HG03039 (cell line): ENCODE measurements at regions not wholly inside any gene's neighbourhood (a gene's known extent, or its start where the extent isn't known, plus 50 kb on each side); places are given as distances from the start of the nearest gene placed in this dataset.

ENCODE experiments used
- ATAC-seq: cut with Tn5 transposase; IDR thresholded peaks from one replicate; pipeline ENCODE4 v1.9.1; 2021; ENCODE audit warnings: mild to moderate bottlenecking, moderate library complexity; ENCODE audit not compliant: unreplicated experiment

DNA sequence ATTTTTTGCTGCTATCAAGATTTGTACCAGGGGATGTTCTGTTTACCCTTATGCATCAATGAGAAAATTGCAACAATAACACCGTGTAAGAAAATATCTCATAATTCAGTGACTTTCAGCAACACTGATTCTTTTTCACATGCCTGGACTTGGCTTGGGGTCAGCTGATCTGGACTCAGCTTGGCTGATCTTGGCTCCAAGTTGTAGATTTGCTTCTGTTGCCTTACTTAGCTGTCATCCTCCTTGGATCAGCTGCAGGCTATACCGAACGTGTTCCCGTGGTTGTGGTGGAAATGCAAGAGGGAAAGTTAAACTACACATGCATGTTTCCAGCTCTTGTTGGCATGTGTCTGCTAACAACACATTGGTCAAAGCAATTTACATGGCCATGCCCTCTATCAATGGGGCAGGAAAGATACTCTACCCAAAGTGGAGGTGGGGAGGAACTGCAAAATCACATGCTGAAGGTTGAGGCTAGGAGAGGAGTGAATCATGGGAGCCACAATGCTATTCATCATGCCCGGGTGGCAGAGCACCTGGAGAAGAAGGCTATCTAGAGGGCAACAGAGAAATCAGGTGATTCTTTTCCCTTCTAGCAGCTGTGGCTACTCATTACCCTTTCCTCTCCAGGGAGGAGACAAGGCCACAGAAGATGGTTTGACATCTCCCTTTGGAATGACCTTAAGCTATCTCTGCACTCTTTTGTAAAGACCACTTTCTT lies 1276.3 kb upstream of the AUTS2 start:
- ATAC-seq: no peak

DNA sequence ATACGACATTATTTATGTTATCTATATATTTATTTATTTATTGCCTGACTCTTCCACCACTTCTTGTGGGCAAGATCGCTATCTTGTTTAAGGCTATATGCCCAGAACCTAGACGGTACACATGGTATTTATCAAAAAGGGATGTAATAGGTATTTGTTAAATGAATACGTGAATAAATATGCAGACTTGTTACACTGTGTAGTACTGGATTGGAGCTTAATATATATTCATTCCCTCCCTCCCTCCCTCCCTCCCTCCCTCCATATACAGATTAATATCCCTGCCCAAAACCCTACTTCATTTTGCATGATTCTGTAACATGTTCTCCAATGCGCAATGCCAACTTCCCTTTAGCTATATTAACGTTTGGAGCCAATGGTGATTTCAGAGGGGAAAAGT lies 1273.7 kb upstream of the AUTS2 start:
- no peak for ATAC-seq

DNA sequence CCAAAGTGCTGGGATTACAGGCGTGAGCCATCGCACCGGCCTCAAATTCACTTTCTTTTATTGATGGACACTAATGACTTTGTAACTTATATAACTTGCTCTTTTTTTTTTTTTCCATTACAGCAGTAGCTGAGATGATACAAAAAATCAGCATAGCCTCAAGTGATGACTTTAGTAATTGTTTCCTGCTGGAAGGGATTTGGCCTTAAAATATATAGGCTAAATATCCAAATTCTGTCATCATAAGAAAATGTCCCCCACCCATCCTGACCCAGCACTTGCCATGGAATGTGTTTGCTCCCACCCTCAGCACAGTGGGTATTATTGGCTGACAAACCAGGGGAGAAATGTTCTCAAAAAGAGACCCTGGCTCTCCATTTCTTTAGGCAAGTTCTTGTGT lies 1264.1 kb upstream of the AUTS2 start:
- ATAC-seq: no peak

GRCh38 chr7:68334636-68335272 lies 1263.5 kb upstream of the AUTS2 start:
- ATAC-seq: no peak

DNA sequence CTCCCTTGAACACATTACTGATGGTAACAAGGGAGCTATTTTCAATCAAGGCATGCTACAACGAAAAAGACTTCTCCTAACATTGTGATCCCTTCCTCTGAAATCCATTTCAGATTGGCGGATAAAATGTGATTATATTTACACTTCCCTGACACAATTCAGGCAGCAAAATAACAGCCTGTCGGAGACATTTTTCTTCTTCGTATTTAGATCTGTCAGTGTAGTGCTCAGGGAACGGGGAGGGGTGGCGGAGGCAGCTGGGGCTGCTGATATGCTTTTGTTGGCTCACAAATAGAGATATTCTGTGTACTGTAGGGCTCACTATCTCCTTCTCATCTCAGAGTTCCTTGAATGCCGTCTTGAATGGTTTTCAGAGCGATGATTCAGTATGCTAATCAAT lies 1261.7 kb upstream of the AUTS2 start:
- no peak for ATAC-seq

GRCh38 chr7:68348401-68348800 lies 1249.9 kb upstream of the AUTS2 start:
- ATAC-seq: no peak

- ATAC-seq: no peak
Observed at GRCh38 chr7:68362745-68363518, 1235.3 kb upstream of the AUTS2 start.

GRCh38 chr7:68364886-68365625 lies 1233.2 kb upstream of the AUTS2 start:
- no peak for ATAC-seq

- no peak for ATAC-seq
Observed at GRCh38 chr7:68371985-68372384, 1226.3 kb upstream of the AUTS2 start.

- ATAC-seq: no peak
Observed at GRCh38 chr7:68376131-68376661, 1222.1 kb upstream of the AUTS2 start.

DNA sequence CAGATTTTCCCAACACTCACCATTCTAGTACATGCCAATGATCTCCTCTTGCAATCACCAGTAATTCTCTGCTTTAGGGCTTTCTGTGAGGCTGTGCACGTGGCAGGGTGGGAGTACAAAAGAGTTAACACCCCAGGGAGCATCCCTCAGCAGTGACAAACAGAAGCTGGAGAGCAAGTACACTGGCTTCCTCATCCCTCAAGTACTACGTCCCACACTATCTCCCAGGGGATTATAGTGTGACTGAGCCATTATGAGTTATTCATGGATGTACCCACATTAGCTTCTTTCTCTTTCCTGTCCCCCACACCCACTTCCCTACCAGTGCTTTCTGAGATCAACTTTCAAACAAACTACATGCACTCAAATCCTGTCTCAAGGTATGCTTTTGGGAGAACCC lies 1216.5 kb upstream of the AUTS2 start:
- ATAC-seq: no peak

DNA sequence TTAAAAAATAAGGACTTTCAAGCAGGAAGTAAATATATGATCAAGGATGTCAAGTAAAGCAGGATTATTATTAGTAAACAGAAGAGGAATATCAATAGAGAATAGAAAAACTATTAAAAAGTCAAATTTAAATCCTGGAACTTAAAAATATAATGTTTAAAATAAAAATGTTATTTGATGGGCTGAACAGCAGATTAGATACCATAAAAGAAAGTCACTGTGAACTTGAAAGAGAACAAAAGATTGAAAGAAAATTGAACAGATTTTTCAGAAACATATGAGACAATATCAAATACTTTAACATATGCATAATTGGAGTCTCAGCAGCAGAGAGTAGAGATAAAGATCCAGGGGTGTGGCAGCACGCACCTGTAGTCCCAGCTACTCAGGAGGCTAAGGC lies 1213.7 kb upstream of the AUTS2 start:
- ATAC-seq: no peak

GRCh38 chr7:68393051-68393450 lies 1205.2 kb upstream of the AUTS2 start:
- no peak for ATAC-seq

DNA sequence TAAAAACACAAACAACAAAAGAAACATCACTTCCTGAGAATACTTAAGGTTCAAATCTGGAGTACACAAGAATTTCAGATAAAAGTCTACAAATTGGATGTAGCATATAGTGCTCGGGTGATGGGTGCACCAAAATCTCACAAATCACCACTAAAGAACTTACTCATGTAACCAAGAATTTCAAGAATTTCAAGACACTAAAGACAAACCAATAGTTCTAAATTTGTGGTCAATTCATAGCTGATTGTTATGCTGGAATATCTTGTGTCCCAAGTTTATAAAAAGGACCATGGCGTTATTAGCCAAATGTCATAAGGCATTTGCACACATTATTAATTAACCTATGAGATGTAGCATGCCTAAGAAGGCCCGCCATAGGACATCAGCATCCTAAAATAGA lies 1204.1 kb upstream of the AUTS2 start:
- no peak for ATAC-seq

DNA sequence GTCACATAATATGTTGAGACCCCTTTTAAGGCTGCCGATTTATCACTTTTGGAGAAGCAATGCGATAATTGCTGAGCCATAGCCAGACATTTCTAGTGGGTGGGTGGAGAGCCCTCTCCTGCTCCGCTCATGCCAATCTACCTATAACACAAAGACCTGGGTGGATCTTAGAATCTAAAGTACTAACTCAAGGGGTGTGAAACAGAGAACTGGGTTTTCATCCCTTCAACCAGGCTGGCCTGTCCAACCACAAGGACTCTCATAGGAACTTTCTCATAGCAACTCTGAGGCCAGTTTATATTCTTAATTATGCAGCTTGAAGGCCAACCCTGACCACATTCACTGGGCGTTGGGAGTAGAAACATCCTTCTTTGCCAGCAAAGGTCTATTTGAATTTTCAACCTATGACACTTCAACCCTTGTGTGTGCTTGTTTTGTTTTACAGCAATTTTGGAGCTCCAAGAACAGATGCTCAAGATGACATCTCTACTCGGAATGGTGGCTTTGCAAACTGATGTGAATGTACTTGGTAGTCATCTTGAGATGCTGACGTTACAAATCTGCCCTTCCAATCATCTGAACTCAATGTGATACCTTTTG lies 1198.2 kb upstream of the AUTS2 start:
- no peak for ATAC-seq

- ATAC-seq: no peak
Observed at GRCh38 chr7:68400783-68401182, 1197.5 kb upstream of the AUTS2 start.

DNA sequence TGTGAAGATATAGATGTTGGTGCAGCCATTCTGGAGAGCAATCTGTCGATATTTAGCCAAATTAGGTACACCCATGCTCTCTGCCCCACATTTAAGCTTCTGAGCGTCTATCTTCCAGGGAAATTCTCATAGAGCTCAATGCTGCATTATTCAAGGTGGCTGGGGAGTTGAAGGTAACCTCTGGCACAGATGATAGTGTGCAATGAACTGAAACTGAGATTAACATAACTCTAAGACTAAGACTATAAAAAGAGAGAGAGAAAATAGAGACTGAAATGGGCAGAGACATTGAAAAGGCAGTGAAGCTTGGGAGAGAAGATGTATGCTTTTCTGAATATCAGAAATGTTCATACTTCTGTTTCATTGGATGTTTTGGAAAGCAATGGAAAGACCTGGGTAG lies 1197.0 kb upstream of the AUTS2 start:
- no peak for ATAC-seq

DNA sequence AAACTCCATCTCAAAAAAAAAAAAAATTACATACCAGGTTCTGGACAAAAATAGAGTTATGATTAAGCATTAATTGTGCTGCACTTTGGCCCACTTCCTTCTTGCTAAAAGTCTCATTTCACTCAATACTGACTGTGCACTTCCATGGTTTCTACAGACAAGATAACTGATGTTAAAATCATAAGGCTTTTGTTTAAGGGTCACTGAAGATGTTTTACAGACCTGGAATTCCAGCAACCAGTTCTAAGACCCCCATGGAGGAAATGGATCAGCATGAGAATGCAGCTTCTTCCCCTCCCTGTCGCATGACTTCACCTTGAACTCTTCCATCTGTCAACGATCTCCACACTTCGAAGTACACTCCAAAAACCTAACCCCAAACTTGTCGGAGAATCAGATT lies 1191.8 kb upstream of the AUTS2 start:
- no peak for ATAC-seq

DNA sequence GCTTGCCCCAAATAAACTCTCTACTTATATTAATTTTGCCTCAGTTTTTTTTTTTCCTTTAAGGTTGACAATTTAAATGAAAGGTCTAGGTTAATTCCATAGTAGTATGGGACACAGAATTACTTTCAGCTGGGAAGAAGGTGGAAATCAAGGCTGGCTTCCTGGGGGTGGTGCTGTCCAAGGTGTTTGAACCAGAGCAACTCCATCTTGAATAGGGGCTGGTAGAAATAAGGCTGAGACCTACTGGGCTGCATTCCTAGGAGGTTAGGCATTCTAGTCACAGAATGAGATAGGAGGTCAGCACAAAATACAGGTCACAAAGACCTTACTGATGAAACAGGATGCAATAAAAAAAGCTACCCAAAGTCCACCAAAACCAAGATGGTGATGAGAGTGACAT lies 1190.8 kb upstream of the AUTS2 start:
- no peak for ATAC-seq

DNA sequence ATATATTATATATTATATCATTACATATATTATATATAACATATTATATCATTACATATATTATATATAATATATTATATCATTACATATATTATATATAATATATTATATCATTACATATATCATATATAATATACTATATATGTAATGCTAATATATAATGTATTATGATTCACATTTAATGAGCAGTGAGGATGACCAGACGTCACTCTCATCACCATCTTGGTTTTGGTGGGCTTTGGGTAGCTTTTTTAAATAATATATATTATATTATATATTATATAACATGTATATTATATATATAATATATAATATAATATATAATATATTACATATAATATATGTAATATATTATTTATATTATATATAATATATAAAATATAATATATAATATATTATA lies 1189.4 kb upstream of the AUTS2 start:
- ATAC-seq: no peak

DNA sequence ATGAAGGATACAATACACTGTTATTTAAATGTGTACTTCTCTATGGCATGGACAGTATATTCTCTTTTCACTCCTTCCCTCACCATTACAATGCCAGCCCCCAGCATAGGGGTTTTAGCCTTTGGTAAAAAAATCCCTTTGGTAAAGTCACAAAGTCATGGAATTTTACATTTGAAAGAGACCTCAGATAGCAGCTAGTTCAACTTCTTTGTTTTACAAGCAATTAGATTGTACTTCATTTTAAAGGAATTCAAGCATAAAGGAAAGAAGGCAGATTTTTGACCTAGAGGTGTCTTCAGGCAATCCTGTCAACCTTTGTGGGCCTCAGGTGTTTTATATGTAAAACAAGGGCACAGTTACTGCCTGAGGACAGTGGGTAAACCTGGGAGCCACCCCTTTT lies 1188.4 kb upstream of the AUTS2 start:
- no peak for ATAC-seq
